Medulla oblongata (tissue), 1 donor: ENCODE measurements at regions not wholly inside any gene's neighbourhood (a gene's known extent, or its start where the extent isn't known, plus 50 kb on each side); places are given as distances from the start of the nearest gene placed in this dataset.
A peak's percentile ranks its signal among the peaks of the same experiment; 100 is the strongest.

Experiments used
- DNase-seq: peaks from one replicate; pipeline ENCODE4 v3.0.0-alpha.2; 2015; ENCODE audit errors: extremely low spot score

DNA sequence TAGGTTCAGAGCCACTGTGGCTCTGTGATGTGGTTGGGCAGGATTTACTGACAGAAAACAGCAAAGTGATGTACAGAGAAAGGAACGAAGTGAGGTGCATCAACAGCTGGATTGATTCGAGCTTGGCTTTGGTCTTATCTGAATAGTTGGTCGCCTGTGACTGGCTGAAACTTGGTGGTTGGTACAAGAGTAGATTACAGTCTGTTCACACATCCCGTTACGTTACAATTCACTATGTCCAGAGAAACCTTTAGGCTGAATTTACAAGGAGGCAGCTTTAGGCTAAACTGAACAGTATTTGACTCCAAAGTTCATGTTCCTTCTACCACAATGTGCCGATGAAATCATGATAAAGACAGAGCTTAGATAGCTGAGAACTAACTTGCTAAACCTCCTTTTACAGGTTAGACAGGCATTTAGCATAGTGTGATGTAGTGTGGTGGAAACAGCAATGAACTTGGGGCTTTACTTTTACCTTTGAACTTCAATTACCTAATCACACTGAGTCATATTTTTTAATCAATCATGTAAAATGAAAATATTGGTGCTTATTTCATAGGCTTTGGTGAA is 210.2 kb upstream of the PUM3 start:
- DNase-seq = no peak

DNA sequence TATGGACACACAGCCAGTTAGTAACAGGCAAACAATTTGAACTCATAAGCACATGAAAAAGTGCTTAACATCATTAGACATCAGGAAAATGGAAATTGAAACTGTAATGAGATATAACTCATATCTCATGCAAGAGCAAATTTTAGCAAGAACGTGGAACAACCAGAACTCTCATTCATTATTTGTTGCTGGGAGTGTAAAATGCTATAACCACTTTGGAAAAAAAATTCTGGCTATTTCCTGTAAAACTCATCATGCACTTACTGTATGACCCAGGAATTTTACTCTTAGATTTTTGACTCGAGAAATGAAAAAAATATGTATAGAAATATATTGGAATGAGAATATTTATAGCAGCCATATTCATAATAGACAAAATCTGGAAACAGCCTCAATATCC is 205.7 kb upstream of the PUM3 start:
- no peak for DNase-seq

DNA sequence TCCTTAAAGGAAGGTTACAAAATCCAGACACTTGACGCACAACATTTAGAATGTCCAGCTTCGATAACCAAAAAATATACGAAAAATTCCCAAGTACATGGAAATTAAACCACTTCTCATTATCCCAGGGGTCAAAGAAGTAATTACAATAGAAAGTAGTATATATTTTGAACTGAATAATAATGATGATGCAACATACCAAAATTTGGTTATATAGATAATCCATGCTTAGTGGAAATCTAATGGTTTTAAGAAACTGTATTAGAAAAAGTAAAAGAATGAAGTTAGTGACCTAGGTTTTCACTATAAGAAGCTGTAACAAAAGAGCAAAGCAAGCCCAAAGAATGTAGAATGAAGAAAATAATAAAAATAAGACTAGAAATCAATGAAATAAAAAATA is 204.0 kb upstream of the PUM3 start:
- no peak for DNase-seq

DNA sequence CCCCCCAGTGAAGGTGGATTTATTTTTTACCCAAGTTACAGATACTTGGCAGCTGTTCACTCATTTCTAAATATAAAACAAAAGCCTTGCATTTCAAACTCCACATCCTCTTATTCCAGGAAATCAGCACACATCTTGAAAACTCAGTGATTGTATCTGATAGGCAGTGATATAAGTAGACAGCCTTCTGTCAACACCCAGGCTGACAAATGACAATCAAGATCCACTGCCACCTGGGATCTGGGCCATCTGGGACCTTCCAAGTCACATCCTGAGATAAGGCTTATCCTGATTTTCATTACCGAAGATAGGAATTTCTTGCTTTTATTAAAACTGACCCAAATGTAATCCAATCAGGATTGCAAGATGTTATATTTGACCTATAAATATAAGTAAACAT is 201.3 kb upstream of the PUM3 start:
- DNase-seq = no peak

DNA sequence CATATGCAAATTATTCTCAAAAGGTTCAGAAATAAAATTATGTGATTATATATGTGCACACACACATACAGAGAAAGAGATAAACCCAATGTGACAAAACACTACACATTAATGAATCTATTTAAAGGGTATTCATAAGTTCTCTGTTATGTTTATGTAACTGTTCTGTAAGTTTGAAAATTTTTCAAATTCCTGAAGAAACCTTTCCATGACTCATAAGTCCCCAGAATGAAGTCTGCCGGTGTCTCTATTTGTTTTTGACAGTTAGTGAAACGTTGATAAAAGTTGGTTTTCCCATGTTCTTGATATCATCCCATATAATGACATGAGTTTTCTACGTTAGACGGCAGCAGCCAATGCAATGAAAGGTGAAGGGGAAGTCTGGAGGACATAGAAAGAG is 199.5 kb upstream of the PUM3 start:
- DNase-seq = no peak

DNA sequence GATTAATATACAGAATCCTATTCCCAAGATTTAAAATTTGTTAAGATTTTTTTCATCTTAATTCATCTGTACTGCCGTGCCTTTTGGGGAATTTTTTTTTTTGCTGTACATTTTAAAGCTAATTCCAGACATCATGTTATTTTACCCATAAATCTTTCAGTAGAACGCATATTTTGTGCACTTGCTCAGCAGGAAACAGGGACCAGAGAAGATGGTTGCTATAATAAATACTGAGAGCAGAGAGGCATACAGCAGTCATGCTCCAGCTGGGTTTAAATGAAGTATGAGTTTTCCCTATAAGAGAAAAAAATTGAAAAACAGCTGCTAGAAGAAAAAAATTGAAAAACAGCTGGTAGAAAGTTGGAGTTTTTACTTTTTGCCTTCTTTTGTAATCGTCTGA is 196.9 kb upstream of the PUM3 start:
- DNase-seq = no peak

DNA sequence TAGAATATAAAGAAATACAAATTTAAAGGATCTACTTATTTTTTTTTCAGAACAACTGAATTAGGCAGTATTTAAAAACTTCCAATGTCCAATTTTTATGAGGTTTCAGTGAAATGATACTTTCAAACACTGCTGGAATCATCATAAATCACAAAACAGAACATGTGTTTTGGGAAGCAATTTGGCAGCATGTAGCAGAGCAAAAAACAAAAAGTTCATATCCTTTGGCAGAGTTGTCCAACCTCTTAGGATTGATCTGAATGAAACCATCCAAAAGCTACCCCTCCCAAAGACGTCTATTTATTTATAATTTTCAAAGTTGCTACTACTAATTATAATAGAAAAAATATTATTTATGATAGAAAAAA is 192.4 kb upstream of the PUM3 start:
- DNase-seq = no peak

DNA sequence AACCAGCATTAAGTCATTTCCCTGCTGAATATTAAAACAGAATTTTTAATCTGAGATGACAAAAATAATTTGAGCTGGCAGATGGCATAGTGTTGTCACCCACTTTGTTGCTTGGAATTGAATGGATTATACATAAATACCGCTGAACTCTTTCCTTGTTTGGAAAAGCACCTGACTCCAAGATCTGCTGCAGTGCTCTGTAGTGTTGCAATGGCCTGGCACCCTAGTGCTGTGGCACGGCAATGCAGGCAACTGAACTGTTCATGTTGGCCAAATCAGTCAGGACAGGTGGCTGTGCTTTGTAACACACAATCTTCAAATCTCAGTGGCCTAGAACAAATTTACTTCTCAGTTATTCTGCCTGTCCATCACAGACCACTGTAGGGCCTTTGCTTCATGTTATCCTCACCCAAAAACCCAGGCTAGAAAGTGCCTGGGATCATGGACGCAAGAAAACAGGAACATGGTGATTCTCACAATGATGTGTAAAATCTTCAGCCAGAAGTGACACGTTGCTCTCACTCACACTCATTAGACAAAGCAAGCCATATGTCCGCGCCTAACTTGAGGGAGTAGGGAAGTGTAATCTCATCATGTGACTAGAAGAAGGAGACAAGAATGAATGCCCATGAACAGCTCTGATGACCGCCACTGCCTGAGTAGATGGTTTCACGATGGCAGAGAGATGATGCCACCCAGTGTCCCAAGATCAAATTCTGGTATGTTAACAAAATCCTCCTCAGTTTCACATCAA is 191.9 kb upstream of the PUM3 start:
- peak; percentile 13 for DNase-seq

DNA sequence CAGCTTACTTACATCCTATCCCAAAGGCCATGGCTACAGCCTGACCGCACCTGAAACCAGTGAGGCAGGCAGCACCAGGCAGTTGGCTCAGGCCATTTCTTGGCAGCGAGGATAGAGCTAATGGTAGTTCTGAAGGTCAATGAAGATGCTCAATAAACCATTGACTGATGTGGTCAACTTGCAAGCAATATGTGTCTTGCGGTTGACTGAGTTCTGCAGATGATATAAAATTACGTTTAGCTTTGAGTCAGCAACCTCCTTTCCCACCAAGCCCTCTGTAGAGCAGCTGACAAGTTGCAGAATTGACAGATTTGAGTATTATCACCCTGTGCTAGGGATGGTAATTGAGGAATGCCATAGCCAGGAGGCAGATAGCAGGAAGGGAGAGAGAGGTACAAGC is 189.0 kb upstream of the PUM3 start:
- DNase-seq = no peak

DNA sequence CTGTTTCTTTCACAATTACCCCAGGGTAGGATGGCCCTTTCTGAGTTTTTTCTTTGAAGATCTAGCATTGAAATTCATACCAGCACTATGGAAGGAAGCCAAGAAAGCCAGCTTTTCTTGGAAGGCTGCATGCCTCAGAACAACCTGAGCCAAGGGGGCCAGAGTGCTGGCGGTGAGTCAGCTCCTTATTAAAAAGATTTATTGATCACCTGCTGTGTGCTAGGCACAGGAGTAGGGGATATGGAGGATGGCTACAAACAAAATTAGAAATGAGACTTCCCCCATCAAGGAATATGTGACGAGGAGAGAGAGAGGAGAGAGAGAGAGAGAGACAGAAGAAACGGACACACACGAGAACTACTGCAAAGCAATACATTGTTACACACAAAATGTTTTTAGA is 184.6 kb upstream of the PUM3 start:
- peak; percentile 33 for DNase-seq

DNA sequence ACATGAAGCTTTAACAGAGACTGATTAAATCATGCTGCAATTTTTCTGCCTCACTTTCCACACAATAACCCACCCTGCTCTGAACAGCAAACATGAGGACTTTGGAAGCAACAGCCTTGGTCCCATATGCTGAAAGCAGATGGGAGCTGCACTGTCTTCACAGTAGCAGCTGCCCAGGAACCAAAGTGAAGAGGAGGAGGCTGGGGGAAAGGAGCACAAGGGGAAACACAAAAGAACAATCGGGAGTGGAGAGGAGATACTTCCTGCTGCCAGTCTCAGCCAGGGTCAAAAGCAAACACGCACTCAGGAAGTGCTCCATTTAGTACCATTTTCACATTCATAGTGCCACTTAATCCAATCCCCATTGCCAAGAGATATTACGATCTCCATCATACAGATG is 183.3 kb upstream of the PUM3 start:
- DNase-seq = no peak

DNA sequence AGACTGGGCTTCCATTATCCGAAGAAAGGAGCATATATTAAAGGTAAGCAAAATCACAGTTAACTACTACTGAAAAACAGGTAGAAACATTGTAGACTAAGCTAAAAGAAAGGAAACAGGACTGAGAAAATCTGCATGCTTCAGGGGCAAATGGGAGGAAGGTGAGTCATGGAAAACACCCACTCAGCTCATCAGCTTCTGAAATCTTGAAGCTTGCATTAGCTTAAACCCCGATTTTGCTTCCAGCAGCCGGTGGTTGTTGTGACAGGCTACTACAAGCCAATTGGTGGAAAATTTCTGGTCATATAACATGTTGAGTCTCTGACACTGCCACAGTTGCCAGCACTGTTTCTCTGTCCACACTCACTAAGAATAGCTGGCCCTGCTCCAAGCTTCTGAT is 179.6 kb upstream of the PUM3 start:
- DNase-seq = no peak

DNA sequence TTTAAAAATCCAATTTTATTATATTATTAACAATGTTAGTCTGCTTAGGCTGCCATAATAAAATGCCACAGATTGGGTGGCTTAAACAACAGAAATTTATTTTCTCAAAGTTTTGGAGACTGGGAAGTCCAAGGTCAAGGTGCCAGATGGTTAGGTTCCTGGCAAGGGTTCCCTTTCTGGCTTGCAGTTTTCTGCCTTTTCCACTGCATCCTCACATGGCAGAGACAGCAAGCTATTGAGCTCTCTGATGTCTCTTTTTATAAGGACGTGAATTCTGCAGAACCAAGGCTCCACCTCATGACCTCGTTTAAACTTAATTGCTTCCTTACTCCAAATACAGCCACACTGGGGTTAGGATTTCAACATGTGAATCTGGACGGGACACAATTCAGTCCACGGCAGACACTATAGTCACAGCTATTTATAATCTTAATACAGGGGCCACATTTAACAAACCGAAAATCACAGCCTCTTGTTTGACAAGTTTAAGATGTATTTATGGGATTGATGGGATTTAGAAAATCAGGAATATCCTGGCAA is 174.9 kb upstream of the PUM3 start:
- DNase-seq = no peak

DNA sequence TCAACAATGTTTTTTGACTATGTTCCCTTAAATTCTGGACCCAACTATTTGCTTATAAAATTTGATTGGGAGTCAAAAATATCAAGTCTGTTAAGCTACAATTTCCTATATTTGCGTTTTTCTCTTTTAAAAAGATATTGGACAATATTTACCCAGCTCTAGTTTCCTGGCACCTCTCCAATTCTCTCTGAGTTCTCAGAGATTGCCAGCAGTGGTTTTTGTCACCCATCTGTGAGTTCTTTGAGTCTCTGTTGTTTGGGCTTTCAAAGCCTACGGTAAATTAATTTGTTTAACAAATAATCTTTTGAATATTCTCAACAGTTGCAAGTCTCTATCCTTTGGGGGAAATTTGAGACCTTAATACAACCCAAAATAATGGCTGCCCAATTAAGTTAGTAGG is 174.2 kb upstream of the PUM3 start:
- no peak for DNase-seq

DNA sequence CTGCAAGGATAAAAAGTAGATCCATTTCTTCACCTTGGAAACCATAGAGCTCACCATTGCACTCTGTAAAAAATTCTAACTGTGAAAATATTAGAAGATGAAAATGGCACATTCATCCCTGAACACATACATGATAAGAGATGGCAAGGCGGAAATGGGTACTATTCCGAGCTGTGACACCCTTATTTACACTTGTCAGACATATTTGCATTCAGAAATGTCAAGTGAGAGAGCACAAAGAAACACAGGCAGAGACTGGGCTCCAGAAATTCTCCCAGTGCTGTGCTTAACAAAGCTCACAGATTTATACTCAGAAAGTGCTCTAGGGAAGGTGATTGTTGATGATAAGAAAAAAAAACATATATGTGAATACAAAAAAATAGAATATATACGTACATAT is 170.3 kb upstream of the PUM3 start:
- no peak for DNase-seq

DNA sequence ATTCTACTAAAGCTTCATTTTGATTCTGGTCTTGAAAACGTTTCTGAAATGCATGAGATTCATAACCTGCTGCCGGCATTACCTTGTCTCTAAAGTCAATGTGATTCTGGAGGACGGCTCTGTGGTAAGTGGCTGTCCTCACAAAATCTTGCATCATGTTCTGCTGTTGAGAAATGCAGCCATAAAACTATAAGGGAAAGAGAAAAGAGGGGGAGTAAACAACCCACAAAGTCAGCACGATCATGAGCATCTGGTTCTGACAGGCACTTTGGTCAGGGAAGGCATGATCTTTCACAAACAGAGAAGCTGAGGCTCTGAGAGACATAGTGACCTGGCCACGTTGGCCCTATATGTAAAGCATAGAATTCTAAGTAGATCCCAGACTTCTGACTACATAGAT is 168.9 kb upstream of the PUM3 start:
- DNase-seq = no peak

DNA sequence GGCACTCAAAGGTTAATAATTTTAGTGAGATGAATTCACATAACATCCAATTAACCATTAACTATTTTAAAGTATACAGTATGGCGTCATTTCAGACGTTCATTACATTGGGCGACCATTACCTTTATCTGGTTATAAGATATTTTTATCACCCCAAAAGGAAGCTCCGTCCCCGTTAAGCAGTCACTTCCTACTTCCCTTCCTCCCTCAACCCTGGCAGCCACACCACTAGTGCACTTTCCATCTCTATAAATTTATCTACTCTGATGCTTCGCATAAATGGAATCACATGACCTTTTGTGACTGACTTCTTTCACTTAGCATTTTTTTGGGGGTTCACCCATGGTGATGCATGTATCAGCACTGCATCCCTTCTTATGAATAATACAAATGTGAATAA is 168.3 kb upstream of the PUM3 start:
- DNase-seq = no peak

DNA sequence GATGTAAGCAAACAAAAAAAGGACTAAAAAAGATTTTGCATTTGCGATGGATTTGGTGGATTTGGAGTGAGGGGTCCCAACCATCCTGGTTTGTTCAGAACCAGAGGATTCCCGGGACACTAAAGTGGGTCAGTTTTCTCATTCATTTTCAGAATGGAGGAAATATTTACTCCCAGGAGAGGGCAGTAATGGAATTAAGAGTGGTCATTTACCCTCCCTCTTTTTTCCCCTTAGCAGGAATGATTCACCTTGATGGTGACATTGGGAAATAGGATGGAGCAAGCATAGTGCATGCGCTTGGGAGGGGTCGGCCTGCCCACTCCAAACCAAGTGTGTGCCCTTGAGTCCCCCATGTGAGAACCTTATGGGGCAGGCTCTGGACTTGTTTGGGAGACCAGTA is 164.2 kb upstream of the PUM3 start:
- DNase-seq = no peak

DNA sequence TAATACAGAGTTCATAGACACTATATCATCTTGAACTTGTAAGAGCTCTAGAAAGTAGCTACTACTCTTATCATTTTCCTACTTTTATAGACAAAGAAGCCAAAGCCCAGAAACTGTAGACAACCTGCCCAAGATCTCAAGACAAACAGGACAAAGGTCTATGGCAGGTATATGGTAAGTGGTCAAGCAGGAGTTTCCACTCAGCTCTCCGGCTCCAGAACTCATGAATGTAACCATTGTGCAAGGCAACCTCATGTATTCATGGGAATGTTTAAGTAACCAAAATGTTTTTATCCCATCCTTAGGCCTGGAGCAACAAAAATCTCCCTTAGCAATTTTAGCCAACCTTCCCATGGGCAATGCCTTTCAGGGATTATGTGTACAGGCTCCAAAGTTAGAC is 163.4 kb upstream of the PUM3 start:
- no peak for DNase-seq

DNA sequence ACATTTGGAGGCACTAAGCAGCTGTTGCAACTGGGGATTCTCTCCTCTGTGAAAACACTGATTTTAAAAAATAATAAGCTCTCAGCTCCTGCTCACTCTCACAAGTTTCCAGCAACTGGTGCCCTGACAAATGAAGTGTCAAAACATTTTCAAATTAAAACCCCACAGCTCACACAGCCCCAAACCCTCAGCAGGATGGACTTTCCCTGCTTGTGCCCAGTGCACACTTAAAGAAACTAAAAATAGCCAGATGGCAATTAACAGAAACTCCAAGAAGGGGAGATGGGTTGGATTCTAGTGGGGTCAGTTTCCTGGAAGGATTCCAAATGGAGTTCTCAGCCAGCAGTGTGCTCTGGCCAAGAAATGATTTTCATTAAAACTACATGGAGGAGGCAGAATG is 163.0 kb upstream of the PUM3 start:
- DNase-seq = no peak

DNA sequence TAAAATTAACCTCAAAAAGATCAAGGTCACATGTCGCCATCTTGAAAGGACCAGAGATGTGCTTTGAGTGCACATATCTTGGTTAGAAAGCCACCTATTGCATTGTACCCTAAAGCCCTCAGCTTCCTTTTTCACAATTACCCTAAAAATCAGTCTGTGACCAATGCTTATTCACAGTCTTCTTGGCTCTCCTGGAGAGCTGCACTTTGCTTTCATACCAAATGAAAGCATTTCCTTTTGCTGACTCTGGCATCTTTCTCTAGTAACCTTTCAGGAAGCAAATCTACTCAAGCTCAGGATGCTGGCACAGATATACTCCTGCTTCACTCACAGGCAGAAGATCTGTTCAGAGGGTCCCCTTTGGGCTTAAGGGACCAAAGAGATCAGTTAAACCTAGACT is 160.7 kb upstream of the PUM3 start:
- DNase-seq = no peak

DNA sequence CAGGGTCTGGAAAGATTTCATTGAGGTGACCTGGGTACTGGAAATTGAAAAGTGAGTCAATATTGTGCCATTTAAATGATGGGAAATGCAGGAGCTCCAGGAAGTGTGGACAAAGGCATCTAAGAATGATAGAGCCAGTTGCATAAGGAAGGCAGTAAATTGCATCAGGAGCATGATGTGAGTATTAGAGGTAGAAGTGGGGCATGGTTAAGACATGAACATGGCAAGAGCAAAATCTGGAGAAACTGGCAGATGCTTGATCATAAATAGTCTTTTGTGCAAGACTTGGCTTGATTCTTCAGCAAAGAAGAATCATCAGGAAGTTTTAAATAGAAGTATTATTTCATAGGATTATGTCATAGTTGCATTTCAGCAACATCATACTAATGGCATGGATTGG is 157.4 kb upstream of the PUM3 start:
- no peak for DNase-seq

DNA sequence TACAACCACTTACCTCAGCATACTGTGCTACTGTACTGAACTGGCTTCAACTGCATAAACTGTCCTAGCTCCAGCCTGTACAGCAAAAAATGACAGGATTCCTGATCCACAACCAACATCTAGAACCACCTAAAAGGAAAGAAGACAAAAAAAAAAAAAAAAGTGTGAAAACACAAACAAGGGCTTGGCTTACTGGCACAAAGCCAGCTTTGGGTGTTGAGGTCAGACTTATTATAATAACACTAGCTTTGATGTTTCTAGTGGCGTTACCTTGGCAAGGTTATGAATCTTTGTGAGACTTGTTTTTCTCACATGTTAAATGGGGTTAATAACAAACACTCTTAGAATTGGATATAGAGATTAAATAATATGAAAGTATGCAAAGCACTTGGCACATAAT is 148.5 kb upstream of the PUM3 start:
- DNase-seq = no peak

DNA sequence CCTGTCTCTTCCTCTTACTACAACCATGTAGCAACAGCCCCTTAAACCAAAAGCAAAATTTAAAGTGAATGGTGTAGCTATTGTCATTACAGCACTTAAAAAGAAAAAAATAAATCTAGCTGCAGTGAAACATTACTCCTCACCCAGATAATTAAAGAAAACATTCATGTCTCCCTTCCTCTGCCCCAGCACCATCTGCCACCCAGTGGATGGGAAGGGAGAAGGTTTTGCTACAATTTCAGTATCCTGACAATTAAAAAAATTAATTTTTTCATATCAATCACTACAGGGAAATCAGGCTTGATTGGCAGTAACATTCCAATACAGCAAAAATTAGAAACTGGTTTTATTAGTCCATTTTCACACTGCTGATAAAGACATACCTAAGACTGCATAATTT is 147.4 kb upstream of the PUM3 start:
- DNase-seq = no peak
